ENCODE measurements at regions not wholly inside any gene's neighbourhood (a gene's known extent, or its start where the extent isn't known, plus 50 kb on each side); places are given as distances from the start of the nearest gene placed in this dataset.

DNA sequence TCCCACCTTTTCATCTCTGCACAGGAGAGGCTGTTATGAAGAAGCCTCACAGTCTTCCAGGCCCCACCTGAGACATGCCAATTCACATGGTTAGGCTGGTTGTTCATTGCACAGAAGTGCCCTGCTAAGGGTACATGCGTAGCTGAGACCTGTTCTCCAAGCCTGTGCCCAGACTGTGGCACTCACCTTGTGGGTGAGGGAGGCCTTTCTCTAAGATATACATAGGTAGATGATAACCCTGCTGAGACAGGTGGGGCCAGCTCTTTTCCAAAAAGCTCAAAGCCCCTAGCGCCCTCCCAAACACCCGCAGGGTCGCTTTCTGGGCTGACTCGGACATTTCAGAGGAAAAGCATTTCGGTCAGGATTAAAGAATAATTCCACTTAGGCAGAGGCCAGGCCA, 53.5 kb upstream of the ZNF507 start:
- H3K4me1 ChIP-seq, result peaks cover 3% of the 10 kb centered on the region; the same call in 1 of the 3 replicates
- no peaks in the 10 kb centered on the region for H3K9me3 ChIP-seq
- H3K4me2 ChIP-seq, result no peak overlapping the region
- POLR2A ChIA-PET, result no interaction called here
- no peak overlapping the region for H3K27ac ChIP-seq
- H3K4me3 ChIP-seq, result no peak overlapping the region
- ATAC-seq (no peak), DNase-seq (ENCODE audit: low read depth in 1 of 2, low spot score in 1 of 2) (no peak), FAIRE-seq (no peak)
- 81% methylated on average over 6 of the region's 6 CpGs for WGBS (ENCODE audit: missing lambda C conversion rate)
- TF ChIP-seq CBX2 (IDR thresholded peaks at IDR 0.05; ENCODE audit: borderline replicate concordance, low read depth), result no peak
- no peak for TF ChIP-seq JUNB (IDR thresholded peaks at IDR 0.05)
- CTCF ChIA-PET, result interaction anchor here (0.7 to 8.9 kb wide), 3 partner anchors 11 to 279 kb away, joined by 3 to 77 read pairs (median 7); no protein-coding TSS in a partner anchor

- DNase-seq (ENCODE audit: low read depth in 1 of 2, low spot score in 1 of 2) (no peak), ATAC-seq (peak in 1 of 2 experiments; percentile 54; a peak in 3 of 6 replicates), FAIRE-seq (peak; percentile 59)
- ChIA-PET POLR2A (no interaction called here), CTCF (interaction anchor here (0.6 to 1.6 kb wide), 3 partner anchors 9 to 1591 kb away, joined by 3 to 6 read pairs (median 4); no protein-coding TSS in a partner anchor)
- Histone ChIP-seq H3K4me2 (no peak overlapping the region), H3K9me3 (peaks cover 18% of the 10 kb centered on the region; the same call in 1 of the 3 replicates), H3K4me3 (no peak overlapping the region), H3K27ac (no peak overlapping the region), H3K4me1 (no peaks in the 10 kb centered on the region)
- TF ChIP-seq, protein P1, sequence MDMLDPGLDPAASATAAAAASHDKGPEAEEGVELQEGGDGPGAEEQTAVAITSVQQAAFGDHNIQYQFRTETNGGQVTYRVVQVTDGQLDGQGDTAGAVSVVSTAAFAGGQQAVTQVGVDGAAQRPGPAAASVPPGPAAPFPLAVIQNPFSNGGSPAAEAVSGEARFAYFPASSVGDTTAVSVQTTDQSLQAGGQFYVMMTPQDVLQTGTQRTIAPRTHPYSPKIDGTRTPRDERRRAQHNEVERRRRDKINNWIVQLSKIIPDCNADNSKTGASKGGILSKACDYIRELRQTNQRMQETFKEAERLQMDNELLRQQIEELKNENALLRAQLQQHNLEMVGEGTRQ (IDR thresholded peaks at IDR 0.05), result no peak
- 0 out of 2 replicates have a peak, but pooled peaks have one; percentile 8 for TF ChIP-seq POLR2A (IDR thresholded peaks at IDR 0.05; ENCODE audit: low read length)
- WGBS (ENCODE audit: missing lambda C conversion rate), result 85% methylated on average over 6 of the region's 6 CpGs
These were observed 50.5 kb upstream of the ZNF507 start for GRCh38 chr19:32294871-32295438.

Small RNA genes in the stretch of these regions (small RNA-seq; reads per million reads assigned to genes)
- gene AC011456.1, result 0 reads per million in 6 experiments
- 0 reads per million in 6 experiments for gene RNA5SP471
- gene RNA5SP472, result 0 to 0.78 (median 0) reads per million in 6 experiments
- gene RNU6-967P, result 0 reads per million in 6 experiments

All from A549 (cell line).